NCI-H1092 (cell line): ENCODE measurements at regions not wholly inside any gene's neighbourhood (a gene's known extent, or its start where the extent isn't known, plus 50 kb on each side); places are given as distances from the start of the nearest gene placed in this dataset.

Experiments used
- DNase-seq: peaks from one replicate; lab custom pipeline; 2025; lab: John Stamatoyannopoulos, UW

- DNase-seq = no peak
Observed at GRCh38 chr15:31830591-31830990, 199.7 kb upstream of the CHRNA7 start.

- DNase-seq = no peak
Observed at GRCh38 chr15:31831596-31831995, 198.7 kb upstream of the CHRNA7 start.

- DNase-seq = no peak
Observed at GRCh38 chr15:31834654-31835053, 195.7 kb upstream of the CHRNA7 start.

GRCh38 chr15:31839388-31839787, 190.9 kb upstream of the CHRNA7 start:
- DNase-seq = no peak

GRCh38 chr15:31840849-31841476, 189.4 kb upstream of the CHRNA7 start:
- DNase-seq = no peak

GRCh38 chr15:31842532-31843195, 187.7 kb upstream of the CHRNA7 start:
- DNase-seq = no peak

- DNase-seq = no peak
Observed at GRCh38 chr15:31843426-31844055, 186.8 kb upstream of the CHRNA7 start.

GRCh38 chr15:31845791-31846190, 184.5 kb upstream of the CHRNA7 start:
- no peak for DNase-seq

- DNase-seq = no peak
Observed at GRCh38 chr15:31847961-31848360, 182.4 kb upstream of the CHRNA7 start.

GRCh38 chr15:31848621-31849020, 181.7 kb upstream of the CHRNA7 start:
- DNase-seq = no peak

GRCh38 chr15:31852933-31853799, 177.1 kb upstream of the CHRNA7 start:
- DNase-seq = no peak

- DNase-seq = no peak
Observed at GRCh38 chr15:31856581-31856980, 173.7 kb upstream of the CHRNA7 start.

- DNase-seq = no peak
Observed at GRCh38 chr15:31857194-31857593, 173.1 kb upstream of the CHRNA7 start.

- no peak for DNase-seq
Observed at GRCh38 chr15:31858026-31858425, 172.3 kb upstream of the CHRNA7 start.

GRCh38 chr15:31866248-31866647, 164.1 kb upstream of the CHRNA7 start:
- DNase-seq = no peak

- no peak for DNase-seq
Observed at GRCh38 chr15:31867536-31868442, 162.5 kb upstream of the CHRNA7 start.

GRCh38 chr15:31869686-31870307, 160.5 kb upstream of the CHRNA7 start:
- no peak for DNase-seq

- DNase-seq = peak; percentile 71
Observed at GRCh38 chr15:31870328-31871165, 159.8 kb upstream of the CHRNA7 start, which contains the start of gene OTUD7A. OTUD7A (minus strand) TSS chr15:31870673.

- no peak for DNase-seq
Observed at GRCh38 chr15:31871166-31871886, 159.0 kb upstream of the CHRNA7 start.
